ENCODE measurements at regions not wholly inside any gene's neighbourhood (a gene's known extent, or its start where the extent isn't known, plus 50 kb on each side); places are given as distances from the start of the nearest gene placed in this dataset.
"Not testable (repeated sequence)": the region's sequence is repeated elsewhere in the genome, so short reads cannot be mapped to it uniquely, and the experiment has no call there.

GRCh38 chr2:111316221-111316741, 195.6 kb downstream of the BCL2L11 start:
- DNase-seq (ENCODE audit: low read depth in 1 of 2, low spot score in 1 of 2), result not testable (repeated sequence)

GRCh38 chr2:111316881-111317549, 196.3 kb downstream of the BCL2L11 start:
- not testable (repeated sequence) for DNase-seq (ENCODE audit: low read depth in 1 of 2, low spot score in 1 of 2)

DNA sequence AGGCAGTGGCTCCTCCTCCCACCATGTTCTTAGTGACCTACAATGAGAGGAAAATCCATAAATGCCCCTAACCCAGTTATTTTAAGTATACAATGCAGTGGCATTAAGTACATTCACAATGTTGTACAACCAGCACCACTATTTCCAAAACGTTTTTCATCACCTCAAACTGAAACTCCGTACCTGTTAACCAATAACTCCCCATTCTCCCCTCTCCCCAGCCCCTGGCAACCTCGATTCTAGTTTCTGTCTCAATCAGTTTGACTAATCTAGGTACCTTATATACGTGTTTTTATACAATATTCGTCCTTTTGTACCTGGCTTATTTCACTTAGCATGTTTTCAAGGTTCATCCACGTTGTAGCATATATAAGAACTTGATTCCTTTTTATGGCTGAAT, 198.8 kb downstream of the BCL2L11 start:
- DNase-seq (ENCODE audit: low read depth in 1 of 2, low spot score in 1 of 2), result not testable (repeated sequence)

DNA sequence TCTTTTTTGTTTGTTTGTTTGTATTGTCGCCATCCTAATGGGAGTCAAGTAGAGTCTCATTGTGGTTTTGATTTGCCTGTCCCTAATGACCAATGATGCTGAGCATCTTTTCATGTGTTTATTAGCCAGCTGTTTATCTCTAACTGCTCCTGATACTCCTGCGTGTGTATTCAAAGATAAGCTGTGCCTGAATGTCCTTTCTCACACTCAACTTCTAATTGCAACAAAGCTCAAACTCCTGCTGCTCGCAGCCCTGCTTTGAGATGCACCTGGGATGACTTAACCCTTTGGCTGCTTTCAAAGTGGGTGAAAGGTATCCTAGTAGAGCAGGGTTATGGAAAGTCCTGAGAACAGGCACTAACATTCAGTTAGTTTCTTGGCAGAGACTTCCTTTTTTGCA, 199.6 kb downstream of the BCL2L11 start:
- not testable (repeated sequence) for DNase-seq (ENCODE audit: low read depth in 1 of 2, low spot score in 1 of 2)

- not testable (repeated sequence) for DNase-seq (ENCODE audit: low read depth in 1 of 2, low spot score in 1 of 2)
Measured at GRCh38 chr2:111320965-111321364, 200.3 kb downstream of the BCL2L11 start.

- DNase-seq (ENCODE audit: low read depth in 1 of 2, low spot score in 1 of 2), result not testable (repeated sequence)
Measured at GRCh38 chr2:111323384-111323783, 202.7 kb downstream of the BCL2L11 start.

DNA sequence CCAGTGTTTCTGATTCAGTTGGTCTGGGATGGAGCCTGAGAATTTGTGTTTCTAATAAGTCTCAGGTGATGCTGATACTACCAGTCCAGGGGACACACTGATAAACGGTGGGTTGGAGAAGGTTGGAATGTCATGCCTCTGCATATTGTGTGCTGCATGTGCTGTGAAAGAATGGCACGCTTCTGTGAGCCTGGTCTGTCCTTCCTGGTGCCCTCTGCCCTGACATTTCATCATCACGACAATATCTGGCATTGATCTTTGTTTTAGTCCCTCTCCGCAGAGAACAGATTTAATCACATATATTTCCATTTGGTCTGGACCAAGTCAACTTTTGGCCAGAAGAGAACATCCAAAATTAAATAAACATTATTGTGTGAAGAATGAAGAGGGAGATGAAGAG, 207.0 kb downstream of the BCL2L11 start:
- not testable (repeated sequence) for DNase-seq (ENCODE audit: low read depth in 1 of 2, low spot score in 1 of 2)

DNA sequence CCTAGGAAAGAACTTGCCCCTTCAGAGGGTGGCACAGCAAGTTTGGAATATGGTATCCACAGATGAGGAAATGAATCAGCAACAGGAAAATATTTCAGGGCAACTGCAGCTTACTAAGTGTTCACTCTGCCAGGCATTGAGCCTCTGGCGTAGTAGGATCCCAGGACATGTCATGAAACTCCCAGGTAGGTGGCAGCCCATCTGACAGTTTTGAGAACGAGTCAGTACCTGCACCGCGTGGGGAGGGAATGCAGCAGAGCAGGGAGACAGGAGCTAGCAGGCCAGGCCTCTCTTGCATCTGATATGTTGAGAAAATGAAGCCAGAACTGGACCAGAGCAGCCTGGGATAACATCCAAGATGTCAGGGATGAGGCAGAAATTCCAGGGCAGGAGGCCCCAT, 208.6 kb downstream of the BCL2L11 start:
- DNase-seq (ENCODE audit: low read depth in 1 of 2, low spot score in 1 of 2), result not testable (repeated sequence)

- DNase-seq (ENCODE audit: low read depth in 1 of 2, low spot score in 1 of 2), result not testable (repeated sequence)
Measured at GRCh38 chr2:111331099-111331724, 210.5 kb downstream of the BCL2L11 start.

GRCh38 chr2:111335220-111335907, 214.7 kb downstream of the BCL2L11 start:
- DNase-seq (ENCODE audit: low read depth in 1 of 2, low spot score in 1 of 2), result not testable (repeated sequence)

GRCh38 chr2:111338474-111338873, 217.8 kb downstream of the BCL2L11 start:
- DNase-seq (ENCODE audit: low read depth in 1 of 2, low spot score in 1 of 2), result not testable (repeated sequence)

GRCh38 chr2:111339476-111339875, 218.8 kb downstream of the BCL2L11 start:
- DNase-seq (ENCODE audit: low read depth in 1 of 2, low spot score in 1 of 2), result not testable (repeated sequence)

DNA sequence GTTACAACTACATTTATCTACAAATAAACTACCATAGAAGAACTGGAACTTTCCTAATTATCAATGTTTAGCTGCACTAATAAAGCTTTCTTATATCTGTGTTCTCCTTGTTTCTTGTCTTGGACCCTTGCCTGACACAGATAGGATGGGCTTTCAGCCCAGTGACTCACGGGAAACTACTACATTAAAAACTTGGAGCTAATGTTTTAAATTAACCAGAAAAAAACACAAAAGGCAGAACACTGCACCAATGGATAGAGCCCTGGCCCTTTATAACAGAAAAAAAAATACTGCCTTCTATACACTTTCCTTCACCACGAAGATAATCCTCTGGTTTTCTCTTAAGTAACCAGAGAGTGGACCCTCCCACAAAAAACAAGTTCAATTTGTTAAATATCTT, 223.9 kb downstream of the BCL2L11 start:
- not testable (repeated sequence) for DNase-seq (ENCODE audit: low read depth in 1 of 2, low spot score in 1 of 2)

DNA sequence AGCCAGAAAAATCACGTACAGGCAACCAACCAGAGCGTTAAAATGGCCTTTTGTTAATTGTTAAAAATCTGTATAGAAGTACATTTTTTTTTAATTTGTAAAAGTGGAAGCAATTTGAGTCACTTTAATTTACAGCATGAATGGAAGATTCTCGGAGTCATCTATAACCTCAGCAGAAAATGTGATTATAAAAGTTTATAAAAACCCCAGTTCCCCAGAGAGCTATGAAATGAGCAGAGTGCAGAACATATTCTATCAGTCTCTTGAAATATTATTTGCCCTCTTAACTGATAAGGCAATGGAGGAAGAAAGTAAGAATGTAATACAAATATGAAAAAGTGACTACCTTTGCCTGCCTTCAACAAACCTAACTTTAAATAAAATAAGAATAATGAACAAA, 224.7 kb downstream of the BCL2L11 start:
- DNase-seq (ENCODE audit: low read depth in 1 of 2, low spot score in 1 of 2), result not testable (repeated sequence)

DNA sequence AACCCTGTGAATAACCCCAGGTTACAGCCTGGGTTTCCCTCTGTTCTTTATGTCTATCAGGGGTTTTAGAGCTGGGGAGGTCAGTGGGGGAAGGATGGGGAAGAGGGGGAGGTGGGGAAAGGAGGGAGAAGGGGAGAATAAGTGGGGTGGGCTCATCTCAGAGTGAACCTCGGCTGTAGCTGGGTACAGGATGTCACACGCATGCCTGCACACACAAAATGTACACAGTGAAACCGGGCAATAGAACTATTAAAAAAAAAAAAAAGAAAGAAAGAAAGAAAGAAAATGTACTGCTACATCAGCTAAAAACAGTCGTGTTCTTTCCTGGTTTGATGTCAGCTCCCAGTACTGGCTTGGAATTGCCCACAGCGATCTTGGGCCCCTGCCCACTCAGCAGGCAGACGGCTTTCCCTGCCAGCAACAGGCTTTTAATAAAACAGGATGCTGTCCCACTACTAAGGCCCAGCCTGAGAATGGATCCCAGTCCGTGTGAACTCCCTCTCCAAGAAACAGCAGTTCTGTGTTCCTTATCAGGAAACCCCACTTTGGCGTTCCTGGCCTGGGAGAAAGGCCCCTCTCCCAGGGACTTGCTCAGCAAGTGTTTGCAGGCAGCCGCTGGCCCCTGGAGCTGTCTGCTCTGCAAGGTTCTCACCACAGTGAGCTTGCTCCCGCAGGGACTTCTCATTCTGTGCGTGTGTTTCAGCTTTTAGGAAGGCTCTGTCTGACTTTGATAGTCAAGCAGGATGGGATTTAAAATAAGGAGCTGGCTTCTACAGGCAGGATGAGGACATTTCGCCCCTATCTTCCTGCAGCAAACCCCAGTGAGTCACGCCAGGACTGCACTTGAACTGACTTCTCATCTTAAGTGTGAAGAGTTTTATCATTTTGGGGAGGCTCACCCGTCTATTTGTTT, 225.6 kb downstream of the BCL2L11 start:
- DNase-seq (ENCODE audit: low read depth in 1 of 2, low spot score in 1 of 2), result not testable (repeated sequence)

DNA sequence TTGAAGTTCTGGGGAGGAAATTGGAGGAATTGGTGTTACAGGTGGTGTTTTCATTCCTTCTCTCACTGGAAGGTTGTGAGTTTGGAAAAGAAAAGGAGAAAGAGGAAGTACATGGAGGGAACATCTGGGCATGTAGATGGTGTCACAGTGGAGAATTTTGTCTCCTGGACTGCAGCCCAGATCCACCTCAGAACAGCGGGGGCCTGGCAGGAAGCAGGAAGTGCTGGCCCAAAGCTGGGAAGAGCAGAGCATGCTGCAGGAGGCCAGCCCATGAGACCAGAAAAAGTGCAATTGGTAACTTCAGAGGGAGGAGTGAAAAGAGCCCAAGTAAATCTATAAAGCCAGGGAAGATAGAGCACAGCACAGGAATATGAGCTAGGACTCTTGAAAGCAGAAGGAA, 227.0 kb downstream of the BCL2L11 start:
- DNase-seq (ENCODE audit: low read depth in 1 of 2, low spot score in 1 of 2), result not testable (repeated sequence)

DNA sequence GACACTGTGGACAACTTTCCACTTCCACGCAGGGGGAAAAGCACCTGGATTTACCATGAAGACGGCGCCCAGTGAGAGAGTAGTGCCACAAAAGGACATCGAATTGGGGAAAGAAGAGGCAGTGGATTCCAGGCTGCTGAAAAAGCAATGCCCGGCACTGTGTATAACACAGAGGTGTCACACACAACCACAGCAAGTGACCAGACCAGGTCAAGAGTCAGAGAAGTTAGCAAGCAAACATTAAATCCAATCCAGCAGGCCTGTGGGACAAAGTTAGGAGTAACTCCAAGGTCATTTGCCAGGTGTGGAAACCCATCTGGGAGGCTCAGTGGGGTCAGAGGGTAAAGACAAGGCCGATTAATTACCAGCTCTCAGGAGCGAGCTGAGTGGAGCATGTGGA, 227.6 kb downstream of the BCL2L11 start:
- DNase-seq (ENCODE audit: low read depth in 1 of 2, low spot score in 1 of 2), result not testable (repeated sequence)

GRCh38 chr2:111355022-111355817, 234.5 kb downstream of the BCL2L11 start:
- DNase-seq (ENCODE audit: low read depth in 1 of 2, low spot score in 1 of 2), result not testable (repeated sequence)

- not testable (repeated sequence) for DNase-seq (ENCODE audit: low read depth in 1 of 2, low spot score in 1 of 2)
Measured at GRCh38 chr2:111355823-111356511, 235.3 kb downstream of the BCL2L11 start.

All from activated T-helper 1 cell treated with anti-CD3 and anti-CD28 coated beads, Interleukin-2, amount 50 U/mL, for 16 hours (primary cell).